ENCODE measurements at regions not wholly inside any gene's neighbourhood (a gene's known extent, or its start where the extent isn't known, plus 50 kb on each side); places are given as distances from the start of the nearest gene placed in this dataset.

GRCh38 chr15:93826790-93827189 is 404.6 kb upstream of the MCTP2 start:
- Histone ChIP-seq H3K36me3 (no peaks in the 10 kb centered on the region), H3K27me3 (no peaks in the 10 kb centered on the region), H3K27ac (peak overlapping the region in 2 of 4 donors; percentile 39 to 54), H3K9me3 (no peaks in the 10 kb centered on the region), H3K4me1 (no peaks in the 10 kb centered on the region), H3K4me3 (no peak overlapping the region)
- intact Hi-C loops (cut with DNase I; ENCODE audit: low total_unique reads) = no loop called here
- ATAC-seq = peak; percentile 69 to 80
- in situ Hi-C loops (cut with MboI; ENCODE audit: low sequenced_read_pairs in 4 of 4) = no loop called here
- peak in 1 of 2 donors; percentile 51 for DNase-seq
- TF ChIP-seq, protein P1, sequence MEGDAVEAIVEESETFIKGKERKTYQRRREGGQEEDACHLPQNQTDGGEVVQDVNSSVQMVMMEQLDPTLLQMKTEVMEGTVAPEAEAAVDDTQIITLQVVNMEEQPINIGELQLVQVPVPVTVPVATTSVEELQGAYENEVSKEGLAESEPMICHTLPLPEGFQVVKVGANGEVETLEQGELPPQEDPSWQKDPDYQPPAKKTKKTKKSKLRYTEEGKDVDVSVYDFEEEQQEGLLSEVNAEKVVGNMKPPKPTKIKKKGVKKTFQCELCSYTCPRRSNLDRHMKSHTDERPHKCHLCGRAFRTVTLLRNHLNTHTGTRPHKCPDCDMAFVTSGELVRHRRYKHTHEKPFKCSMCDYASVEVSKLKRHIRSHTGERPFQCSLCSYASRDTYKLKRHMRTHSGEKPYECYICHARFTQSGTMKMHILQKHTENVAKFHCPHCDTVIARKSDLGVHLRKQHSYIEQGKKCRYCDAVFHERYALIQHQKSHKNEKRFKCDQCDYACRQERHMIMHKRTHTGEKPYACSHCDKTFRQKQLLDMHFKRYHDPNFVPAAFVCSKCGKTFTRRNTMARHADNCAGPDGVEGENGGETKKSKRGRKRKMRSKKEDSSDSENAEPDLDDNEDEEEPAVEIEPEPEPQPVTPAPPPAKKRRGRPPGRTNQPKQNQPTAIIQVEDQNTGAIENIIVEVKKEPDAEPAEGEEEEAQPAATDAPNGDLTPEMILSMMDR (IDR thresholded peaks at IDR 0.05 in 4 of 5, conservative IDR thresholded peaks at IDR 0.05 in 1 of 5) = no peak
- TF ChIP-seq POLR2A (IDR thresholded peaks at IDR 0.05) = no peak

GRCh38 chr15:93826293-93826692 is 405.1 kb upstream of the MCTP2 start:
- no peak for DNase-seq
- H3K27ac ChIP-seq = peak overlapping the region in 2 of 4 donors; percentile 39 to 54
- intact Hi-C loops (cut with DNase I; ENCODE audit: low total_unique reads) = no loop called here
- no peaks in the 10 kb centered on the region for H3K4me1 ChIP-seq
- H3K36me3 ChIP-seq = no peaks in the 10 kb centered on the region
- H3K4me3 ChIP-seq = no peak overlapping the region
- in situ Hi-C loops (cut with MboI; ENCODE audit: low sequenced_read_pairs in 4 of 4) = no loop called here
- no peak for TF ChIP-seq POLR2A (IDR thresholded peaks at IDR 0.05)
- TF ChIP-seq, protein P1 (IDR thresholded peaks at IDR 0.05 in 4 of 5, conservative IDR thresholded peaks at IDR 0.05 in 1 of 5) = no peak
- no peaks in the 10 kb centered on the region for H3K27me3 ChIP-seq
- ATAC-seq = peak in 1 of 2 donors; percentile 17
- H3K9me3 ChIP-seq = no peaks in the 10 kb centered on the region

DNA sequence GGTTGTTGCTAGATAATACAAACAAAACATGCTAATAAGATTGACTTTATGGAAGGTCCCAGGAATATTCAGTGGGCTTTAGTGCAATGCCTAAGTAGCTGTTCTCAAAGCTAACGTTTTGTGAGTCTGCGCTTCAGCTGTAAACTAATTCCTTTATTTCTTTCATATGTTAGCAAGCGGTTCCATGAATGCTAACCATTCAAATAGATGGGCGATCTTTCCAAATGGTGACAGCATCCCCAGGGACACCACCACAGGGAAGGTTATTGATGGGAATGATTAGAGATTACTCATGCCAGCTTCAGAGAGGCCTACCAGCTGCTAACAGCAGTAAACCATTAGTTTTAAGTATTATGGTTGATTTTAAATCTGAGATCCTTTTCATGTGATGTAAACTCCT is 405.7 kb upstream of the MCTP2 start:
- Histone ChIP-seq H3K4me3 (no peak overlapping the region), H3K9me3 (no peaks in the 10 kb centered on the region), H3K27ac (no peak overlapping the region), H3K27me3 (no peaks in the 10 kb centered on the region), H3K4me1 (no peaks in the 10 kb centered on the region), H3K36me3 (no peaks in the 10 kb centered on the region)
- ATAC-seq (no peak), DNase-seq (no peak)
- no peak for TF ChIP-seq POLR2A (IDR thresholded peaks at IDR 0.05)
- TF ChIP-seq, protein P1 (IDR thresholded peaks at IDR 0.05 in 4 of 5, conservative IDR thresholded peaks at IDR 0.05 in 1 of 5) = no peak
- in situ Hi-C loops (cut with MboI; ENCODE audit: low sequenced_read_pairs in 4 of 4) (no loop called here), intact Hi-C loops (cut with DNase I; ENCODE audit: low total_unique reads) (no loop called here)

DNA sequence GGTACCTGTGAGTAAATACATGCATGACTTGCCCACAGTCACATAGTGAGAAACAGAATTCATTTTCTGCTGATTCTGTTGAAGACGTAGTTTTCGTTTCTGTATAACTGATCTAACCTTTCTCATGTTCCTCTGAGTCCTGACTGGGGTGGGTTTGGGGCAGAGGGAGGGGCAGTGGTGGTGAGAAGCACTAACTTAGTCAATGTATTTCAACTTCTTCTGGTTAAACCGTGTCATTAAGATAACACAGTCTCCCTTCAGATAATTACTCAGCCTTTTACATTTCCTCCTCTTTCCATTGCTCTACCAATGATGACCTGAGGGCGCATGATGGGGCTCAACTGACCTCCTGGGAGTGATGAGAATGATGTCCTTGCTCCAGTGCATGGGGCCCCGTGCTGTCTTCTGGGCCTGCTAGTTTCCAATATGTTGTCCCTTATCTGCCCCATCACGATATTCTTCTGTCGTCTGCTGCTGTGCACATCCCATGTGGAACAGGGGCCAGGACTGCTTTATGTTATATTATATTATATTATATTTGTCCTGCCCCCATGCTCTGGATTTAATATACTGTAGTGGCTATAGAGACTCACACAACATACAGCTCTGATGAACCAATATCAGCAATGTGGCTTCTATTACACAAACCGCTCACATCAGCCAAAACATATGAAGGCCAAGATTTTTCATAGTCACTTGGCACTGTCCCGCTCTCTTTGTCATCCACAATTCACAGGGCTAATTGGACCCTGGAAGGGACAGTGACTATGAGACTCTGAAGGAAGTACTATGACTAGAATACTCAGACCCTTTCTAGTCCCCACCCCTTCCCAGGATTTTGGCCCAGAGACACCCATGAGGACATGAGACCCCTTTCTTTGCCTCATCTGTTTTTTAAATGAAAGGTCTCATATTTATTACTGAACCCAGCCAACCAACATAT is 407.1 kb upstream of the MCTP2 start:
- peak in 1 of 2 donors; percentile 17 for DNase-seq
- in situ Hi-C loops (cut with MboI; ENCODE audit: low sequenced_read_pairs in 4 of 4) (no loop called here), intact Hi-C loops (cut with DNase I; ENCODE audit: low total_unique reads) (no loop called here)
- no peaks in the 10 kb centered on the region for H3K9me3 ChIP-seq
- TF ChIP-seq POLR2A (IDR thresholded peaks at IDR 0.05) = no peak
- TF ChIP-seq, protein P1 (IDR thresholded peaks at IDR 0.05 in 4 of 5, conservative IDR thresholded peaks at IDR 0.05 in 1 of 5) = no peak
- no peak overlapping the region for H3K27ac ChIP-seq
- H3K27me3 ChIP-seq = no peaks in the 10 kb centered on the region
- ATAC-seq = no peak
- no peak overlapping the region for H3K4me3 ChIP-seq
- no peaks in the 10 kb centered on the region for H3K36me3 ChIP-seq
- no peaks in the 10 kb centered on the region for H3K4me1 ChIP-seq

Measured in gastrocnemius medialis (tissue), 4 donors.